ENCODE measurements at regions not wholly inside any gene's neighbourhood (a gene's known extent, or its start where the extent isn't known, plus 50 kb on each side); places are given as distances from the start of the nearest gene placed in this dataset.

DNA sequence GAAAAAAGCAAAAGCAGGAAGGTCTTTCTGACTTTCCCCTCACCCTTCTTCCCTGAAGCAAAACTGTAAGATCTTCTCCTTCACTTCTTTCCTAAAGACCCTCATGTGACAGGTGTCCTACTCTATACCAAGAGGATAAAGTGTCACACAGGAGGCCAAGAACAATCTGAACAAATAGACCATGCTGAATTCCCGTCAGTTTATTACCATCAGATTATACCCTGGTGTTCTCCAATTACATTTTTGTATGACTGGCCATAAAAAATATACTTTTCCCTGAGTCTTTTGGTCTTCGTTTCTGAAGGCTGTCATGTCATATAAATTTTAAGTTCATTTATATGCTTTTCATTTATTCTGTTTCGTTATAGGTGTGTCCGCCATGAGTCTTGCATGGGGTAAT is 371.4 kb upstream of the CNTN4 start:
- TF ChIP-seq, protein P1, sequence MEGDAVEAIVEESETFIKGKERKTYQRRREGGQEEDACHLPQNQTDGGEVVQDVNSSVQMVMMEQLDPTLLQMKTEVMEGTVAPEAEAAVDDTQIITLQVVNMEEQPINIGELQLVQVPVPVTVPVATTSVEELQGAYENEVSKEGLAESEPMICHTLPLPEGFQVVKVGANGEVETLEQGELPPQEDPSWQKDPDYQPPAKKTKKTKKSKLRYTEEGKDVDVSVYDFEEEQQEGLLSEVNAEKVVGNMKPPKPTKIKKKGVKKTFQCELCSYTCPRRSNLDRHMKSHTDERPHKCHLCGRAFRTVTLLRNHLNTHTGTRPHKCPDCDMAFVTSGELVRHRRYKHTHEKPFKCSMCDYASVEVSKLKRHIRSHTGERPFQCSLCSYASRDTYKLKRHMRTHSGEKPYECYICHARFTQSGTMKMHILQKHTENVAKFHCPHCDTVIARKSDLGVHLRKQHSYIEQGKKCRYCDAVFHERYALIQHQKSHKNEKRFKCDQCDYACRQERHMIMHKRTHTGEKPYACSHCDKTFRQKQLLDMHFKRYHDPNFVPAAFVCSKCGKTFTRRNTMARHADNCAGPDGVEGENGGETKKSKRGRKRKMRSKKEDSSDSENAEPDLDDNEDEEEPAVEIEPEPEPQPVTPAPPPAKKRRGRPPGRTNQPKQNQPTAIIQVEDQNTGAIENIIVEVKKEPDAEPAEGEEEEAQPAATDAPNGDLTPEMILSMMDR (IDR thresholded peaks at IDR 0.05): no peak
- no peak for TF ChIP-seq ZFX (IDR thresholded peaks at IDR 0.05; ENCODE audit: borderline replicate concordance)

All from 22Rv1 (cell line).